ENCODE measurements at regions not wholly inside any gene's neighbourhood (a gene's known extent, or its start where the extent isn't known, plus 50 kb on each side); places are given as distances from the start of the nearest gene placed in this dataset.

GRCh38 chr9:117787746-117788145 lies 83.5 kb downstream of the TLR4 start:
- H4K20me1 ChIP-seq (ENCODE audit: control insufficient read depth, extremely low read depth, insufficient read depth, low read length), result no peaks in the 10 kb centered on the region
- TF ChIP-seq CTCF (optimal IDR thresholded peaks at IDR 0.05 in 1 of 3, IDR thresholded peaks at IDR 0.05 in 1 of 3, conservative IDR thresholded peaks at IDR 0.05 in 1 of 3; ENCODE audit: extremely low read depth in 1 of 3, insufficient read depth in 2 of 3, low read length in 3 of 3), result no peak
- no peak for TF ChIP-seq EZH2 (IDR thresholded peaks at IDR 0.05; ENCODE audit: low read length)
- H3K4me1 ChIP-seq (ENCODE audit: control insufficient read depth, extremely low read depth, insufficient read depth, low read length), result no peaks in the 10 kb centered on the region
- dilution Hi-C loops (cut with MboI; ENCODE audit: extremely low pct_ligation_motif_present, low sequenced_read_pairs), result no loop called here
- H3K36me3 ChIP-seq (ENCODE audit: control insufficient read depth in 2 of 2, extremely low read depth in 1 of 2, insufficient read depth in 2 of 2, low read length in 2 of 2), result no peaks in the 10 kb centered on the region
- H3K9ac ChIP-seq (ENCODE audit: control insufficient read depth, extremely low read depth, insufficient read depth, low read length), result no peak overlapping the region
- no peak overlapping the region for H2AFZ ChIP-seq (ENCODE audit: control insufficient read depth, low read length)
- FAIRE-seq (no peak), DNase-seq (ENCODE audit: low read depth, low spot score) (no peak)
- no peaks in the 10 kb centered on the region for H3K79me2 ChIP-seq (ENCODE audit: control insufficient read depth, insufficient read depth, low read length)
- no peak overlapping the region for H3K27ac ChIP-seq (ENCODE audit: control insufficient read depth, insufficient read depth, low read length)
- no peak overlapping the region for H3K4me2 ChIP-seq (ENCODE audit: control insufficient read depth, extremely low read depth, insufficient read depth, low read depth, low read length)
- no peaks in the 10 kb centered on the region for H3K9me3 ChIP-seq (ENCODE audit: control insufficient read depth, low read depth, low read length)
- H3K9me1 ChIP-seq (ENCODE audit: control insufficient read depth, extremely low read depth, insufficient read depth, low read length), result no peaks in the 10 kb centered on the region
- H3K4me3 ChIP-seq (ENCODE audit: control insufficient read depth in 2 of 3, extremely low read depth in 1 of 3, insufficient read depth in 2 of 3, low read depth in 1 of 3, low read length in 3 of 3), result no peak overlapping the region
- no peaks in the 10 kb centered on the region for H3K27me3 ChIP-seq (ENCODE audit: control insufficient read depth, extremely low read depth, insufficient read depth, low read length)

- H3K4me3 ChIP-seq (ENCODE audit: control insufficient read depth in 2 of 3, extremely low read depth in 1 of 3, insufficient read depth in 2 of 3, low read depth in 1 of 3, low read length in 3 of 3), result no peak overlapping the region
- H3K79me2 ChIP-seq (ENCODE audit: control insufficient read depth, insufficient read depth, low read length), result no peaks in the 10 kb centered on the region
- H3K4me2 ChIP-seq (ENCODE audit: control insufficient read depth, extremely low read depth, insufficient read depth, low read depth, low read length), result no peak overlapping the region
- DNase-seq (ENCODE audit: low read depth, low spot score) (no peak), FAIRE-seq (no peak)
- H3K27me3 ChIP-seq (ENCODE audit: control insufficient read depth, extremely low read depth, insufficient read depth, low read length), result no peaks in the 10 kb centered on the region
- H3K9ac ChIP-seq (ENCODE audit: control insufficient read depth, extremely low read depth, insufficient read depth, low read length), result no peak overlapping the region
- no peaks in the 10 kb centered on the region for H3K36me3 ChIP-seq (ENCODE audit: control insufficient read depth in 2 of 2, extremely low read depth in 1 of 2, insufficient read depth in 2 of 2, low read length in 2 of 2)
- TF ChIP-seq EZH2 (IDR thresholded peaks at IDR 0.05; ENCODE audit: low read length), result no peak
- dilution Hi-C loops (cut with MboI; ENCODE audit: extremely low pct_ligation_motif_present, low sequenced_read_pairs), result no loop called here
- H3K9me1 ChIP-seq (ENCODE audit: control insufficient read depth, extremely low read depth, insufficient read depth, low read length), result no peaks in the 10 kb centered on the region
- no peaks in the 10 kb centered on the region for H3K4me1 ChIP-seq (ENCODE audit: control insufficient read depth, extremely low read depth, insufficient read depth, low read length)
- no peak overlapping the region for H3K27ac ChIP-seq (ENCODE audit: control insufficient read depth, insufficient read depth, low read length)
- no peaks in the 10 kb centered on the region for H3K9me3 ChIP-seq (ENCODE audit: control insufficient read depth, low read depth, low read length)
- no peak overlapping the region for H2AFZ ChIP-seq (ENCODE audit: control insufficient read depth, low read length)
- no peaks in the 10 kb centered on the region for H4K20me1 ChIP-seq (ENCODE audit: control insufficient read depth, extremely low read depth, insufficient read depth, low read length)
Observed at GRCh38 chr9:117795271-117795670, 91.1 kb downstream of the TLR4 start.

- Histone ChIP-seq H3K27me3 (ENCODE audit: control insufficient read depth, extremely low read depth, insufficient read depth, low read length) (no peaks in the 10 kb centered on the region), H4K20me1 (ENCODE audit: control insufficient read depth, extremely low read depth, insufficient read depth, low read length) (no peaks in the 10 kb centered on the region), H3K79me2 (ENCODE audit: control insufficient read depth, insufficient read depth, low read length) (no peaks in the 10 kb centered on the region), H3K9me1 (ENCODE audit: control insufficient read depth, extremely low read depth, insufficient read depth, low read length) (no peaks in the 10 kb centered on the region), H3K4me2 (ENCODE audit: control insufficient read depth, extremely low read depth, insufficient read depth, low read depth, low read length) (no peak overlapping the region), H3K9me3 (ENCODE audit: control insufficient read depth, low read depth, low read length) (no peaks in the 10 kb centered on the region), H3K36me3 (ENCODE audit: control insufficient read depth in 2 of 2, extremely low read depth in 1 of 2, insufficient read depth in 2 of 2, low read length in 2 of 2) (no peaks in the 10 kb centered on the region), H3K4me3 (ENCODE audit: control insufficient read depth in 2 of 3, extremely low read depth in 1 of 3, insufficient read depth in 2 of 3, low read depth in 1 of 3, low read length in 3 of 3) (no peak overlapping the region), H2AFZ (ENCODE audit: control insufficient read depth, low read length) (no peak overlapping the region), H3K9ac (ENCODE audit: control insufficient read depth, extremely low read depth, insufficient read depth, low read length) (no peak overlapping the region), H3K27ac (ENCODE audit: control insufficient read depth, insufficient read depth, low read length) (no peak overlapping the region), H3K4me1 (ENCODE audit: control insufficient read depth, extremely low read depth, insufficient read depth, low read length) (no peaks in the 10 kb centered on the region)
- TF ChIP-seq EZH2 (IDR thresholded peaks at IDR 0.05; ENCODE audit: low read length) (no peak), CTCF (optimal IDR thresholded peaks at IDR 0.05 in 1 of 3, IDR thresholded peaks at IDR 0.05 in 1 of 3, conservative IDR thresholded peaks at IDR 0.05 in 1 of 3; ENCODE audit: extremely low read depth in 1 of 3, insufficient read depth in 2 of 3, low read length in 3 of 3) (no peak)
- no peak for DNase-seq (ENCODE audit: low read depth, low spot score)
- no peak for FAIRE-seq
- dilution Hi-C loops (cut with MboI; ENCODE audit: extremely low pct_ligation_motif_present, low sequenced_read_pairs), result no loop called here
Observed at GRCh38 chr9:117796681-117797080, 92.5 kb downstream of the TLR4 start.
